HEK293T (cell line): ENCODE measurements at regions not wholly inside any gene's neighbourhood (a gene's known extent, or its start where the extent isn't known, plus 50 kb on each side); places are given as distances from the start of the nearest gene placed in this dataset.

Source experiments
- CTCF ChIA-PET: fragments of 350-600 bp; formaldehyde crosslinking; extraction: SDS; loops from one replicate; lab custom pipeline; 2021; ENCODE audit warnings: antibody characterized with exemption, inconsistent platforms; lab: Yijun Ruan, JAX
- POLR2A ChIA-PET: fragments of 350-600 bp; formaldehyde crosslinking; extraction: SDS; loops from one replicate; lab custom pipeline; 2020; ENCODE audit warnings: antibody characterized with exemption, inconsistent platforms; lab: Yijun Ruan, JAX
- DNase-seq: peaks from one replicate; pipeline ENCODE4 v3.0.0; 2012; ENCODE audit warnings: mixed read lengths; ENCODE audit errors: extremely low spot score
- ARNT ChIP-seq: fragments of 450-650 bp; IDR thresholded peaks from 2 replicates; pipeline ENCODE4 v1.6.1; 2017; ENCODE audit warnings: mild to moderate bottlenecking
- BHLHE40 ChIP-seq: fragments of 450-650 bp; IDR thresholded peaks from 2 replicates; pipeline ENCODE4 v1.6.1; 2016; ENCODE audit warnings: mild to moderate bottlenecking, moderate library complexity, borderline replicate concordance
- CTBP1 ChIP-seq: fragments of 450-650 bp; IDR thresholded peaks from 2 replicates; pipeline ENCODE4 v1.6.1; 2016; ENCODE audit warnings: borderline replicate concordance
- ELF4 ChIP-seq: fragments of 450-650 bp; IDR thresholded peaks from 2 replicates; pipeline ENCODE4 v1.6.1; 2017; ENCODE audit warnings: antibody characterized with exemption
- FOXA1 ChIP-seq: fragments of 450-650 bp; IDR thresholded peaks from 2 replicates; pipeline ENCODE4 v1.6.1; 2016; ENCODE audit warnings: mild to moderate bottlenecking
- FOXK2 ChIP-seq: fragments of 450-650 bp; IDR thresholded peaks from 2 replicates; pipeline ENCODE4 v1.6.1; 2016; ENCODE audit warnings: mild to moderate bottlenecking
- FOXM1 ChIP-seq: fragments of 450-650 bp; IDR thresholded peaks from 2 replicates; pipeline ENCODE4 v1.6.1; 2017; ENCODE audit warnings: mild to moderate bottlenecking, borderline replicate concordance
- HDGF ChIP-seq: fragments of 450-650 bp; IDR thresholded peaks from 2 replicates; pipeline ENCODE4 v1.6.1; 2017; ENCODE audit warnings: antibody characterized with exemption, borderline replicate concordance
- L3MBTL2 ChIP-seq: fragments of 450-650 bp; conservative IDR thresholded peaks from 2 replicates; pipeline ENCODE4 v1.6.1; 2016; ENCODE audit warnings: mild to moderate bottlenecking
- LEF1 ChIP-seq: fragments of 450-650 bp; IDR thresholded peaks from 2 replicates; pipeline ENCODE4 v1.6.1; 2017; ENCODE audit warnings: mild to moderate bottlenecking, borderline replicate concordance
- NFRKB ChIP-seq: fragments of 450-650 bp; IDR thresholded peaks from 2 replicates; pipeline ENCODE4 v1.6.1; 2016; ENCODE audit warnings: mild to moderate bottlenecking, moderate library complexity
- PKNOX1 ChIP-seq: fragments of 450-650 bp; IDR thresholded peaks from 2 replicates; pipeline ENCODE4 v1.6.1; 2016
- SP1 ChIP-seq: fragments of 450-650 bp; IDR thresholded peaks from 2 replicates; pipeline ENCODE4 v1.6.1; 2017
- SUZ12 ChIP-seq: fragments of 450-650 bp; IDR thresholded peaks from 2 replicates; pipeline ENCODE4 v1.6.1; 2016; ENCODE audit warnings: mild to moderate bottlenecking
- TARDBP ChIP-seq: fragments of 450-650 bp; IDR thresholded peaks from 2 replicates; pipeline ENCODE4 v1.6.1; 2016
- ZNF384 ChIP-seq: fragments of 450-650 bp; IDR thresholded peaks from 2 replicates; pipeline ENCODE4 v1.6.1; 2016

GRCh38 chr15:93244696-93245660 lies 156.0 kb upstream of the RGMA start:
- no peak for DNase-seq
- ChIA-PET CTCF (no interaction called here), POLR2A (no interaction called here)
- TF ChIP-seq NFRKB: no peak

GRCh38 chr15:93243573-93243972 lies 154.6 kb upstream of the RGMA start:
- CTCF ChIA-PET: no interaction called here

GRCh38 chr15:93241696-93242585 lies 152.9 kb upstream of the RGMA start:
- POLR2A ChIA-PET: no interaction called here
- no peak for DNase-seq
- no peak for TF ChIP-seq ZNF384
- TF ChIP-seq BHLHE40: no peak
- no peak for TF ChIP-seq ELF4
- TF ChIP-seq L3MBTL2: no peak
- no peak for TF ChIP-seq FOXK2
- TF ChIP-seq NFRKB: no peak
- no peak for TF ChIP-seq PKNOX1
- TF ChIP-seq LEF1: no peak
- TF ChIP-seq FOXA1: no peak
- no peak for TF ChIP-seq CTBP1
- TF ChIP-seq TARDBP: no peak
- no peak for TF ChIP-seq FOXM1
- no peak for TF ChIP-seq ARNT
- no peak for TF ChIP-seq HDGF
- TF ChIP-seq SP1: no peak
- TF ChIP-seq SUZ12: no peak
- CTCF ChIA-PET: no interaction called here

More at GRCh38 chr15:93243573-93243972, 154.6 kb upstream of the RGMA start:
- no peak for DNase-seq
- POLR2A ChIA-PET: no interaction called here
- TF ChIP-seq PKNOX1: no peak
- no peak for TF ChIP-seq FOXA1
- TF ChIP-seq SP1: no peak
- no peak for TF ChIP-seq ZNF384
- no peak for TF ChIP-seq FOXK2
- no peak for TF ChIP-seq ARNT

- ChIA-PET CTCF (no interaction called here), POLR2A (no interaction called here)
- no peak for TF ChIP-seq SUZ12
- TF ChIP-seq HDGF: no peak
- TF ChIP-seq ZNF384: no peak
Observed at GRCh38 chr15:93239993-93240392, 151.0 kb upstream of the RGMA start.

GRCh38 chr15:93239591-93239990 lies 150.6 kb upstream of the RGMA start:
- DNase-seq: no peak
- TF ChIP-seq ELF4 (no peak), ZNF384 (no peak), TARDBP (no peak), HDGF (no peak), BHLHE40 (no peak), SUZ12 (no peak), CTBP1 (no peak), NFRKB (no peak), FOXK2 (no peak), SP1 (no peak), FOXA1 (no peak), LEF1 (no peak)
- ChIA-PET POLR2A (no interaction called here), CTCF (no interaction called here)

More at GRCh38 chr15:93239993-93240392, 151.0 kb upstream of the RGMA start:
- no peak for DNase-seq

GRCh38 chr15:93238641-93239040 lies 149.6 kb upstream of the RGMA start:
- POLR2A ChIA-PET: no interaction called here
- TF ChIP-seq BHLHE40 (no peak), FOXK2 (no peak), FOXM1 (no peak), HDGF (no peak), SUZ12 (no peak), PKNOX1 (no peak), L3MBTL2 (no peak), ZNF384 (no peak), FOXA1 (no peak), SP1 (no peak), ARNT (no peak), ELF4 (no peak), LEF1 (no peak), NFRKB (no peak), TARDBP (no peak), CTBP1 (no peak)
- DNase-seq: no peak
- CTCF ChIA-PET: no interaction called here
